Neural progenitor cell (in vitro differentiated cells): ENCODE measurements at regions not wholly inside any gene's neighbourhood (a gene's known extent, or its start where the extent isn't known, plus 50 kb on each side); places are given as distances from the start of the nearest gene placed in this dataset.
A peak's percentile ranks its signal among the peaks of the same experiment; 100 is the strongest.

Experiments
- CTCF ChIP-seq: fragments of 200-600 bp; sonication (generic); IDR thresholded peaks from 2 replicates; pipeline ENCODE4 v1.5.1; 2017; ENCODE audit warnings: antibody characterized with exemption, mild to moderate bottlenecking
- EZH2 ChIP-seq: fragments of 200-600 bp; sonication (generic); IDR thresholded peaks from 2 replicates; pipeline ENCODE4 v1.6.1; 2017; ENCODE audit warnings: antibody characterized with exemption, mild to moderate bottlenecking, moderate library complexity

GRCh38 chr10:108465871-108466641 is 1301.5 kb upstream of the SORCS1 start:
- no peak for TF ChIP-seq CTCF
- TF ChIP-seq EZH2, result peak; percentile 39
